ENCODE measurements at regions not wholly inside any gene's neighbourhood (a gene's known extent, or its start where the extent isn't known, plus 50 kb on each side); places are given as distances from the start of the nearest gene placed in this dataset.

- no peak for DNase-seq (ENCODE audit: low spot score)
These were observed 377.9 kb upstream of the ITGA1 start for GRCh38 chr5:52409835-52410234.

DNA sequence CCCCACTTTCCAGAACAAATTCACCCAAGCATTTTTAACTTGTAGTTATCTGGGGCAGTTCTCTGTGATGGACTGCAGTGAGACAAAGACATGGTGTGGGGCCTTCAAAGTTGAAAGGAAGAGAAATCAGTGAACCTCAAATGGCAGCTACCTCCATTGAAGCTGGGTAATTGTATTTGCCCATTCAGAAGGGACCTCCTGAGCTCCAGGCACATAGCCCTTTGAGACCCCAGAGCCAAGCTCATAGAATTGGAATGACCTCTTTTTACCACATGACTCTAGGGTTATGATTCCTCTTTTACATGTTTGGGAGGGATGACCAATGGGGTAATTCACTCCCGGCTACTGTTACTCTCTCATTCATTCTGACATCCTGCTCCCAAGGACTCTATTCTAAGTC is 368.4 kb upstream of the ITGA1 start:
- DNase-seq (ENCODE audit: low spot score), result no peak

DNA sequence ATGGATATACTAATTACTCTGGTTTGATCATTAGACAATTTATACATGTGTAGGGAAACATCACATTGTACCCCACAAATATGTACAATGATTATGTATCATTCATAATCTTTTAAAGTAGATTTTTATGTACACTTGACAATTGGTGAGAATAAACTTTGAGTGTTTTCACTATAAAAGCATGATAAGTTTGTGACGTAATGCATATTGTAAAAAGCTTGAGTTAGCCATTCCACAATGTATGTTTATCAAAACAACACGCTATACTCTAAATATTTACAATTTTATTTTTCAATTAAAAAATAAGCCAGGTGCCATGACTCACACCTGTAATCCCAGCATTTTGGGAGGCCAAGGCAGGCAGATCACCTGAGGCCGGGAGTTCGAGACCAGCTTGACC is 360.1 kb upstream of the ITGA1 start:
- no peak for DNase-seq (ENCODE audit: low spot score)

DNA sequence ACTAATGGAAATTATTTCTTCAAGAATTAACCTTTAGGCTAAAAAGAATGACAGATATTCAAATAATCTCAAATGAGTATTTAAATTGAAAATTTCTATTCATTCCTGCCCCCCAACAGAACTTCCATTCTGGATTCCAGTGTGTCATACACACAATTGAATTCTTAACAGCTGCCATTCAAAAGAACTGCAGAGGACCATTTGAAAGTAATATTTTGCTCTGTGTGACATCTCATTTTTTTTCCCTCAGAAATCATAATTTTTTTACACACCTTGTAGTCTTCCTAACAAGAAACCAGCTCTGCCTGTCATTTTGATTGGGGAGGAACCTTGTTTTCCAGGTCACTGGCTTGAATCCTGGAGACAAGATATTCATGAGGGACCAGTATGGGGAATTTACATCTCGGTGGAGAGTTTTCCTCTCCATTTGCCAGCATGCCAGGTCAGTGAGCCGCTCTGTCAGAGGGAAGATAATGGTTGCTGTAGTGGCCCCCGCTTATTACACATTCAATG is 358.7 kb upstream of the ITGA1 start:
- DNase-seq (ENCODE audit: low spot score), result no peak

DNA sequence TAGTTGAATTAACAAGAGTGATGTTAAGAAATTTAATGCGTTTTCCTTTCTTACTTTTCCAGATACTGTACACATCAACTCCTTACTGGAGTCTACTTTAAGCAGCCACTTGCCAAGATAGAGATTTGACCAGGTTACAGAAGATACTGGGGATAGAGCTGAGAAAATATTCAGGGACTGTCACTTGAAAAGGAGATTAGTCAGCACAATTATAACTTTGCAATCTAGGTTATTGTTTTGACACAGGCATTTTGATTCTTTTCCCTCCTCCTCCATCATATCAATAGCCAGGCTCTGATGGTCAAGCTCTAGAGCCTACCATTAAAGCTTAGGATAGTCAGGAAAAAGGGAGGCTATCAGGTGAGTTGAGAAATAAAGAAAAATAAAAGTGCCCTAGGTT is 345.9 kb upstream of the ITGA1 start:
- no peak for DNase-seq (ENCODE audit: low spot score)

GRCh38 chr5:52443187-52443586 is 344.5 kb upstream of the ITGA1 start:
- no peak for DNase-seq (ENCODE audit: low spot score)

DNA sequence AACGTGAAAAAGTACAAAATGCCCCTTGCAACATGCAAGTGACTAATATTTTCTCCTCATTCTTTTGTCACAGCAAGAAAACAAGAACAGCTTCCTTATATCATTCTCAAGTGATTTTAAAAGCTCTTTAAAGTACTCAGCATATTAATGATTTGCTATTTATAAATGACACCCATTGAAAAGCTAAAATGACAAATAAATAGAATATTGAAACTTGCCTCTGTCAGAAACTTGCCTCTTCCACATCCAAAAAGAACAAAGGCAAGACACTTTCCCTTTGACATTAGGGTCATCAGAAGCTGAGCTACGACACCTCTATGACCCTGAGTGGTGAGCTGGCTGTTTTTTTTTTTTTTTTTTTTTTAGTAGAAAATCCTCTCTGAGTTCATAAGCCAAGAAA is 339.6 kb upstream of the ITGA1 start:
- no peak for DNase-seq (ENCODE audit: low spot score)

DNA sequence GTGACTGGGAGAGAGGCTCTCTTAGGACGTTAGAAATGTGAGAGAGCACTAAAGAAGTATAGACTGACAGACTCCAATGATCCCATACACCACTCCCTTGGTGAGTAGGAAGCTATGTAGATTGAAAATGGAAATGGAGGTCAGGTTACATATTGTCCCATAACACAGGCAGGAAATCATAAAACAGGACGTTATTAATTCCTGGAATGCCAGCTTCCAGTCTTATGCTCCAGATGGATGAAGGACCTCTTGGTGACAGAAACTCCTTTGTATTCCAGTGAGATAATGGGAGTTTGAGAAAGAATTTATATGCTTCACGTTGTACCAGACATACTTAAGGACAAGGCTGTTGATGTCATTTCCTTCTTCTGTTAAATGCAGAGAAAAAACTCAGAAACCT is 338.2 kb upstream of the ITGA1 start:
- no peak for DNase-seq (ENCODE audit: low spot score)

- no peak for DNase-seq (ENCODE audit: low spot score)
These were observed 335.6 kb upstream of the ITGA1 start for GRCh38 chr5:52452098-52452497.

- DNase-seq (ENCODE audit: low spot score), result no peak
These were observed 334.5 kb upstream of the ITGA1 start for GRCh38 chr5:52453176-52453575.

DNA sequence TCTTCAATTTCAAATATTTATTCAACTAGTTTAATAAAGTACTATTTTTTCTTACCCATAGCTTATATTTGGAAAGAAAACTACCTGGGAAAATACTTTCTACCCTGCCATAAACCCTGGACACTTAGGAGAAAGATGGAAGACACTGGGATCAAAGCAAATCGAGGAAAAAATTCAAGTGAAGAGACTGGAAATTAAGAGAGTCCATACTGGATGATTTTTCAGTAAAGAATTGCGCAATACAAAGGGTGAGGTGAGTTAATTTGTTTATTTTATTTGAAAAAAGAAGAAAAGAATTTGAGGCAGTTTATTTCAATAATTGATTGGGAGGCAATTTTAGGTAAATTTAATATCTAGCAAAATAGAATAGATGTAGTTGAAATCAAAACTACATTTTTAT is 331.8 kb upstream of the ITGA1 start:
- DNase-seq (ENCODE audit: low spot score), result no peak

DNA sequence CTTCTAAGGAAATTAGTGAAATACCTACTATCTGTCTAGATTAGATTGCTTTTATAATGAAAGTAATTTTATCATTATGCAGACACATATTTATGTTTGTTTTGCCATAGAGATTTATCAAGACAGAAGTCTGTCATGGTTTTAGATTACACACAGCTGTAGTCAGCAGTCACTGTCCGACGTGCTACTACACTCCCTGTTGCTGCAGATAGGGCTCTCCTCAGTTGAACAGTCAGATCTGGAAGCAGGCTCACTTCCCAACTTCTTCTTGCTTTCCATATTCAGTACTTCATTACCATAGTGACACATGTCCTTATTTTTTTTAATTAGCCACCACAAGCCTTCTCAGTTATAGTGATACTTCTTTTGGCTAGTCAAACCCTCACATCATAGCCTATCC is 329.9 kb upstream of the ITGA1 start:
- DNase-seq (ENCODE audit: low spot score), result no peak

- DNase-seq (ENCODE audit: low spot score), result no peak
These were observed 321.6 kb upstream of the ITGA1 start for GRCh38 chr5:52466113-52466512.

DNA sequence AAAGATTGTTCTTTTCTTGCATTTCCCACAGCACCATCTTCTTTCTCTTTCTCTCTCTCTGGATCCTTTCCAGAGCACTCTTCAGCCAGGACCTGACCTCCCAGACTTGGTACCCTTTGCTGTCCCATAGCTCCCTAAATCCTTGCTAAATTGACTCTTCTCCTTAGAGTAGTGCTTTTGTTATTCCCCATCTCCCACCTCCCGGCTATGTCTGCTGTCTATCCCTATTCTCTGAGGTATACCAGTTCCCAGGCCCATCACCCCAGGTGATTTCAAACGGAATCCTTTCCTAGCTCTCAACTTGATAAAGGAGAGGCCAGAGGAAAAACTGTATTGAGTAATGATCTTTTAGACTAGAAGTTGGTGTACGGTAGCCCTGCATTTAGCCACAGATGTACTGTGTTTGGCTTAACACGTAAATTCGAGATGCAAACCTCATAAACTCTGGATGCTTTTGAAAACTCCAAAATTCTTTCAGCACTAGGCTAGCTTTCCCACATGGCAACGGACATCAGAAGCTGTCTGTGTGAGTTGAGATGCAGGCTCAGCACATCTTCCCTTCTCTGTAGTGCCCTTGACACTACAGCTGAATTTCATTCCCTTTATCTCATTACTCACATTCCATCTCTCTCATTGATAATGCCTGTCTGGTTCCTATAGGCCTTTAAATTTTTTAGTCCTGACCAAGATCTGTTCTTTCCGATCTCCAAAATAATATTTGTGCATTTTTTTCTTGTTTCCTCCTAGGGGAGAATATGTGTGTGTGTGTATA is 320.8 kb upstream of the ITGA1 start:
- no peak for DNase-seq (ENCODE audit: low spot score)

GRCh38 chr5:52468976-52469375 is 318.7 kb upstream of the ITGA1 start:
- DNase-seq (ENCODE audit: low spot score), result no peak

- no peak for DNase-seq (ENCODE audit: low spot score)
These were observed 318.3 kb upstream of the ITGA1 start for GRCh38 chr5:52469420-52469819.

- DNase-seq (ENCODE audit: low spot score), result no peak
These were observed 317.9 kb upstream of the ITGA1 start for GRCh38 chr5:52469835-52470234.

GRCh38 chr5:52476346-52476745 is 311.4 kb upstream of the ITGA1 start:
- DNase-seq (ENCODE audit: low spot score), result no peak

- DNase-seq (ENCODE audit: low spot score), result no peak
These were observed 306.5 kb upstream of the ITGA1 start for GRCh38 chr5:52481201-52481600.

GRCh38 chr5:52481851-52482250 is 305.9 kb upstream of the ITGA1 start:
- no peak for DNase-seq (ENCODE audit: low spot score)

DNA sequence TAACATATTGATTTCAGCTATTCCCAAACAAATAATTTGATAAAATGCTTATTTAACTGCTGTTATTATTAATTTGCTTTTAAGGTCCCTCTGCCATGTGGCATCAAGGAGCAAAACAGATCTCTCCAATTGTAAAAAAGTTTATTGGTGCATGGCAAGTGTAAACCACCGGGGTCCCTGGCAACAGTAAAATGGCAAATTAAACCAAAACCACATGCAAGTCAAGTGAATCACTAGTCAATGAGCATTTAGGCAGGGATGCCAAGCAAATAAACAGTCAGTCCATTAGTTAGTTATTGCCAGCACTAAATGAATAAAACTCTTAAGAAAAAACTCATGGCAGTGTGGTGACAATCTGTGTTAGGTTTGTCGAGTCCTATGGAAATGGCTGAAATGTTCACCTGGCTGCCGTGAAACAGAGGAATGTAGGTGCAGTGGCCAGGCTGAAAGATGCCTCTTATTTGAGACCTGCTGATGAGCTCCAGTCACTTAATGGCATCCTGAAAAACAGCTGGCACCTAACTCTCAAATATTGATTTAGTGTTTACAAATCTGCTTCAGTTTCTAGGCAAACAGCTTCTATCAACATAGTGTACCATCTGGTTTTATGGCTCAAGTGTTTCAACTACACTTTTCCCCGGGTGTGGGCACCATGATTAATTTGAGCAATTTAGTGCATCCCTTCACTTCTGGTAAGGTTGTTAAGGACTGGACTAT is 296.5 kb upstream of the ITGA1 start:
- no peak for DNase-seq (ENCODE audit: low spot score)

DNA sequence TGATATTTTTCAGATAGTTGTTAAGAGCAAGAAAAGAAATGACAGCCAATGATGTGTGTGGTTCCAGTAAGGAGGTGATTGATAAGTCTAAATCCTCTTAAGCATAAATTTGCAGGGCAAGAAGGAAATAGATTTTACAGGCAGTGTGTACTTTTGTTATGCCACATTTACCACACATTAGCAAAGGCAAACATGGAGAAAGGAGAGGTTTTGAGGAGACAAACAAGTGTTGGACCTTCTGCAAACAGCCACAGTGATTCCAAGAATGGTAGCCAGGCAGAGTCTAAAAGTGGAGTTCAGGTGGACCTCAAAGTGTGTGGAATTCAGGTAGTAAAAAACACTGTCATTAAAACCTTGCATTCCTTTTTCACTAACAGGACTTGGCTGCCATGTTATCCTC is 295.9 kb upstream of the ITGA1 start:
- DNase-seq (ENCODE audit: low spot score), result no peak

- no peak for DNase-seq (ENCODE audit: low spot score)
These were observed 290.5 kb upstream of the ITGA1 start for GRCh38 chr5:52497133-52497693.
